Neural cell (in vitro differentiated cells): ENCODE measurements at regions not wholly inside any gene's neighbourhood (a gene's known extent, or its start where the extent isn't known, plus 50 kb on each side); places are given as distances from the start of the nearest gene placed in this dataset.

Source experiments
- H2AFZ ChIP-seq: fragments of 200-600, 300-800 bp; sonication (generic), shearing (Covaris generic); 2 replicates; pipeline ENCODE4 v1.6.0; 2014; ENCODE audit warnings: low read depth, mild to moderate bottlenecking, antibody characterized with exemption, low read length, moderate library complexity
- H3F3A ChIP-seq: fragments of 200-600 bp; shearing (Covaris generic); 2 replicates; pipeline ENCODE4 v1.6.1; 2016; ENCODE audit warnings: mild to moderate bottlenecking, moderate library complexity, mixed read lengths, antibody characterized with exemption, low read length; ENCODE audit not compliant: insufficient read depth, poor library complexity, severe bottlenecking
- H3K27ac ChIP-seq: fragments of 200-600, 300-800 bp; sonication (generic), shearing (Covaris generic); 2 replicates; pipeline ENCODE4 v1.5.1; 2014; ENCODE audit warnings: mild to moderate bottlenecking, low read length, moderate library complexity
- H3K27me3 ChIP-seq: fragments of 300-800, 200-600 bp; sonication (generic), shearing (Covaris generic); 2 replicates; pipeline ENCODE4 v1.6.0; 2014; ENCODE audit warnings: mild to moderate bottlenecking, low read depth, low read length, moderate library complexity; ENCODE audit not compliant: insufficient read depth
- H3K36me3 ChIP-seq: fragments of 300-800, 200-600 bp; sonication (generic), shearing (Covaris generic); 2 replicates; pipeline ENCODE4 v1.5.1; 2014; ENCODE audit warnings: mild to moderate bottlenecking, antibody characterized with exemption, low read length, moderate library complexity; ENCODE audit not compliant: insufficient read depth
- H3K4me2 ChIP-seq: fragments of 300-800, 200-600 bp; sonication (generic), shearing (Covaris generic); 2 replicates; pipeline ENCODE4 v1.6.0; 2014; ENCODE audit warnings: mild to moderate bottlenecking, low read length
- H3K4me3 ChIP-seq: fragments of 300-800, 200-600 bp; sonication (generic), shearing (Covaris generic); 2 replicates; pipeline ENCODE4 v1.5.1; 2014; ENCODE audit warnings: mild to moderate bottlenecking, low read length, moderate library complexity
- H3K79me2 ChIP-seq: fragments of 200-600 bp; shearing (Covaris generic); replicated peaks from 2 replicates; pipeline ENCODE4 v1.6.0; 2014; ENCODE audit warnings: mild to moderate bottlenecking, low read length, moderate library complexity; ENCODE audit not compliant: insufficient read depth
- H3K9ac ChIP-seq: fragments of 300-800, 200-600 bp; sonication (generic), shearing (Covaris generic); 2 replicates; pipeline ENCODE4 v1.6.1; 2016; ENCODE audit warnings: mild to moderate bottlenecking, low read length, mixed read lengths
- H3K9me2 ChIP-seq: fragments of 200-600 bp; shearing (Covaris generic); 2 replicates; pipeline ENCODE4 v1.6.1; 2016; ENCODE audit warnings: mild to moderate bottlenecking, low read length, mixed read lengths; ENCODE audit not compliant: insufficient read depth
- H3K9me3 ChIP-seq: fragments of 200-600, 300-800 bp; sonication (generic), shearing (Covaris generic); 2 replicates; pipeline ENCODE4 v1.6.1; 2016; ENCODE audit warnings: mild to moderate bottlenecking, mixed run types, low read length, moderate library complexity, mixed read lengths
- H4K20me1 ChIP-seq: fragments of 200-600 bp; shearing (Covaris generic); 2 replicates; pipeline ENCODE4 v1.6.1; 2016; ENCODE audit warnings: mild to moderate bottlenecking, mixed run types; ENCODE audit not compliant: insufficient read depth
- EP300 ChIP-seq: fragments of 450-650 bp; conservative IDR thresholded peaks from 2 replicates; pipeline ENCODE4 v1.6.1; 2014; ENCODE audit warnings: antibody characterized with exemption, mild to moderate bottlenecking, moderate library complexity; ENCODE audit not compliant: poor library complexity, severe bottlenecking
- EZH2 ChIP-seq: fragments of 200-600, 300-800 bp; shearing (Covaris generic), sonication (generic); IDR thresholded peaks from 2 replicates; pipeline ENCODE4 v1.6.1; 2014; ENCODE audit warnings: antibody characterized with exemption, low read length, borderline replicate concordance, mild to moderate bottlenecking; ENCODE audit not compliant: insufficient read depth, poor library complexity, severe bottlenecking
- MXI1 ChIP-seq: fragments of 450-650 bp; conservative IDR thresholded peaks from 2 replicates; pipeline ENCODE4 v1.6.1; 2014; ENCODE audit warnings: antibody characterized with exemption, mild to moderate bottlenecking; ENCODE audit not compliant: poor library complexity, severe bottlenecking
- POLR2AphosphoS5 ChIP-seq: IDR thresholded peaks from 2 replicates; pipeline ENCODE4 v1.6.1; 2012
- RAD21 ChIP-seq: fragments of 450-650 bp; conservative IDR thresholded peaks from 2 replicates; pipeline ENCODE4 v1.6.1; 2014; ENCODE audit warnings: antibody characterized with exemption, mild to moderate bottlenecking, moderate library complexity
- SMC3 ChIP-seq: fragments of 450-650 bp; conservative IDR thresholded peaks from 2 replicates; pipeline ENCODE4 v1.6.1; 2014; ENCODE audit warnings: antibody characterized with exemption, mild to moderate bottlenecking, moderate library complexity; ENCODE audit not compliant: poor library complexity
- TAF1 ChIP-seq: IDR thresholded peaks from 2 replicates; pipeline ENCODE4 v1.6.1; 2012; ENCODE audit warnings: low read depth
- TF ChIP-seq, protein P1 (sequence below): fragments of 450-650 bp; IDR thresholded peaks from 2 replicates; pipeline ENCODE4 v1.5.1; 2014; ENCODE audit warnings: antibody characterized with exemption, mild to moderate bottlenecking, moderate library complexity; ENCODE audit not compliant: poor library complexity, severe bottlenecking
- TF ChIP-seq, protein P2 (sequence below): IDR thresholded peaks from 2 replicates; pipeline ENCODE4 v1.6.1; 2012; ENCODE audit warnings: borderline replicate concordance

DNA sequence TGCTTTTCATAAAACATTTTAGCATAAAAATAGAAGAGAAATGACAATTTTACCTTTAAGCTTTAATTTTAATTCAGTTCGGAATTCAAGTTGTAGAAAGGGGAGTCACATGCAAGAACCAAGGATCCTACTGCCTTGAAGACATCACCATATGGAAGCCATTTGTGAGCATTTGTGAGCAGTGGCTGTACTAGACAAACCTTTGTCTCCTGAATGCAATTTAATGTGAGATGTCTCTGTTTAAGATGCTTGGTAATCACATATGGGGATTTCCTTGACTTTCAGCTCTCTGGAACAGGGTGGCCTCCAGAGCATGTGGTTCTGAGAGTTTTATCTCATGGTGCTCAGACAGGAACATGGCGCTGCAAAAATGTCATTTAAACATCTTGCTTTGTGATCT lies 421.8 kb downstream of the NYAP2 start:
- Histone ChIP-seq H4K20me1 (no peaks in the 10 kb centered on the region), H3K9me3 (no peaks in the 10 kb centered on the region), H3K27ac (no peak overlapping the region), H3K36me3 (no peaks in the 10 kb centered on the region), H2AFZ (no peak overlapping the region), H3F3A (no peaks in the 10 kb centered on the region), H3K9ac (no peak overlapping the region), H3K4me2 (no peak overlapping the region), H3K27me3 (no peaks in the 10 kb centered on the region), H3K79me2 (no peaks in the 10 kb centered on the region), H3K4me3 (no peak overlapping the region), H3K9me2 (no peaks in the 10 kb centered on the region)
- TF ChIP-seq SMC3 (no peak), MXI1 (no peak), RAD21 (no peak), EP300 (no peak), EZH2 (no peak), POLR2AphosphoS5 (no peak), TAF1 (no peak)
- TF ChIP-seq, protein P1, sequence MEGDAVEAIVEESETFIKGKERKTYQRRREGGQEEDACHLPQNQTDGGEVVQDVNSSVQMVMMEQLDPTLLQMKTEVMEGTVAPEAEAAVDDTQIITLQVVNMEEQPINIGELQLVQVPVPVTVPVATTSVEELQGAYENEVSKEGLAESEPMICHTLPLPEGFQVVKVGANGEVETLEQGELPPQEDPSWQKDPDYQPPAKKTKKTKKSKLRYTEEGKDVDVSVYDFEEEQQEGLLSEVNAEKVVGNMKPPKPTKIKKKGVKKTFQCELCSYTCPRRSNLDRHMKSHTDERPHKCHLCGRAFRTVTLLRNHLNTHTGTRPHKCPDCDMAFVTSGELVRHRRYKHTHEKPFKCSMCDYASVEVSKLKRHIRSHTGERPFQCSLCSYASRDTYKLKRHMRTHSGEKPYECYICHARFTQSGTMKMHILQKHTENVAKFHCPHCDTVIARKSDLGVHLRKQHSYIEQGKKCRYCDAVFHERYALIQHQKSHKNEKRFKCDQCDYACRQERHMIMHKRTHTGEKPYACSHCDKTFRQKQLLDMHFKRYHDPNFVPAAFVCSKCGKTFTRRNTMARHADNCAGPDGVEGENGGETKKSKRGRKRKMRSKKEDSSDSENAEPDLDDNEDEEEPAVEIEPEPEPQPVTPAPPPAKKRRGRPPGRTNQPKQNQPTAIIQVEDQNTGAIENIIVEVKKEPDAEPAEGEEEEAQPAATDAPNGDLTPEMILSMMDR: no peak
- TF ChIP-seq, protein P2, sequence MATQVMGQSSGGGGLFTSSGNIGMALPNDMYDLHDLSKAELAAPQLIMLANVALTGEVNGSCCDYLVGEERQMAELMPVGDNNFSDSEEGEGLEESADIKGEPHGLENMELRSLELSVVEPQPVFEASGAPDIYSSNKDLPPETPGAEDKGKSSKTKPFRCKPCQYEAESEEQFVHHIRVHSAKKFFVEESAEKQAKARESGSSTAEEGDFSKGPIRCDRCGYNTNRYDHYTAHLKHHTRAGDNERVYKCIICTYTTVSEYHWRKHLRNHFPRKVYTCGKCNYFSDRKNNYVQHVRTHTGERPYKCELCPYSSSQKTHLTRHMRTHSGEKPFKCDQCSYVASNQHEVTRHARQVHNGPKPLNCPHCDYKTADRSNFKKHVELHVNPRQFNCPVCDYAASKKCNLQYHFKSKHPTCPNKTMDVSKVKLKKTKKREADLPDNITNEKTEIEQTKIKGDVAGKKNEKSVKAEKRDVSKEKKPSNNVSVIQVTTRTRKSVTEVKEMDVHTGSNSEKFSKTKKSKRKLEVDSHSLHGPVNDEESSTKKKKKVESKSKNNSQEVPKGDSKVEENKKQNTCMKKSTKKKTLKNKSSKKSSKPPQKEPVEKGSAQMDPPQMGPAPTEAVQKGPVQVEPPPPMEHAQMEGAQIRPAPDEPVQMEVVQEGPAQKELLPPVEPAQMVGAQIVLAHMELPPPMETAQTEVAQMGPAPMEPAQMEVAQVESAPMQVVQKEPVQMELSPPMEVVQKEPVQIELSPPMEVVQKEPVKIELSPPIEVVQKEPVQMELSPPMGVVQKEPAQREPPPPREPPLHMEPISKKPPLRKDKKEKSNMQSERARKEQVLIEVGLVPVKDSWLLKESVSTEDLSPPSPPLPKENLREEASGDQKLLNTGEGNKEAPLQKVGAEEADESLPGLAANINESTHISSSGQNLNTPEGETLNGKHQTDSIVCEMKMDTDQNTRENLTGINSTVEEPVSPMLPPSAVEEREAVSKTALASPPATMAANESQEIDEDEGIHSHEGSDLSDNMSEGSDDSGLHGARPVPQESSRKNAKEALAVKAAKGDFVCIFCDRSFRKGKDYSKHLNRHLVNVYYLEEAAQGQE: no peak

DNA sequence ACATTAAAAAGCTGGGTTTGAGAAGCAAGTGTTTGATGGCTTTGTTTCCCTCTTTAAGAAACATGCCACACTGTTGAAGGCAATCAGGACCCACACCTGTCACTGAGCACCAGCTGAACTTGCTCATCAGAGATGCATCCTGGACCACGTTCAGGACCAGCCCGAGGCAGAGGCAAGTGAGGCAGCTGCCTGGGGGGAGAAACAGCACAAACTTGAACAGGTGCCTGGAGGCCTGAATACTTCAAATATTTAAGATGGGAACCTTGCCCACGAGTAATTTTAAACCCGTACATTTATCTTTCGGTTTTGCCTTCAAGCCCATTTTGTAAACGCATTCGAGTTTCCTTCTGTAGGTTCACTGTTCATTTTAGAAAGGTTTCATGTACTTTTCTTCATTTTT lies 421.3 kb downstream of the NYAP2 start:
- TF ChIP-seq EZH2 (no peak), SMC3 (no peak), POLR2AphosphoS5 (no peak), EP300 (no peak), TAF1 (no peak), RAD21 (no peak), MXI1 (no peak)
- TF ChIP-seq, protein P2: no peak
- TF ChIP-seq, protein P1: no peak
- H3K4me2 ChIP-seq: no peak overlapping the region
- H3K27me3 ChIP-seq: no peaks in the 10 kb centered on the region
- no peak overlapping the region for H3K4me3 ChIP-seq
- H3F3A ChIP-seq: no peaks in the 10 kb centered on the region
- no peaks in the 10 kb centered on the region for H3K9me2 ChIP-seq
- no peak overlapping the region for H2AFZ ChIP-seq
- H3K9me3 ChIP-seq: no peaks in the 10 kb centered on the region
- no peaks in the 10 kb centered on the region for H3K36me3 ChIP-seq
- no peak overlapping the region for H3K9ac ChIP-seq
- no peak overlapping the region for H3K27ac ChIP-seq
- H4K20me1 ChIP-seq: no peaks in the 10 kb centered on the region
- H3K79me2 ChIP-seq: no peaks in the 10 kb centered on the region
